Lower lobe of right lung (tissue), 2 donors: ENCODE measurements at regions not wholly inside any gene's neighbourhood (a gene's known extent, or its start where the extent isn't known, plus 50 kb on each side); places are given as distances from the start of the nearest gene placed in this dataset.
"Not testable (repeated sequence)": the region's sequence is repeated elsewhere in the genome, so short reads cannot be mapped to it uniquely, and the experiment has no call there.

Experiments used
- ATAC-seq, 2 donors: fragments of 200-7000 bp; cut with Tn5 transposase; one replicate each; pipeline ENCODE4 v1.9.1; 2020 to 2022; ENCODE audit warnings: mild to moderate bottlenecking in 2 of 2, moderate library complexity in 2 of 2
- DNase-seq: peaks from one replicate; pipeline ENCODE4 v3.0.0-alpha.2; 2020
- H3K27ac ChIP-seq: fragments of 200-600 bp; one replicate; pipeline ENCODE4 v1.8.0; 2022
- H3K27me3 ChIP-seq: fragments of 200-600 bp; one replicate; pipeline ENCODE4 v1.8.0; 2022; ENCODE audit warnings: low read depth
- H3K36me3 ChIP-seq: fragments of 200-600 bp; one replicate; pipeline ENCODE4 v1.8.0; 2022; ENCODE audit warnings: mild to moderate bottlenecking
- H3K4me1 ChIP-seq: fragments of 200-600 bp; one replicate; pipeline ENCODE4 v1.8.0; 2022
- H3K4me3 ChIP-seq: fragments of 200-600 bp; one replicate; pipeline ENCODE4 v1.8.0; 2022; ENCODE audit warnings: mild to moderate bottlenecking
- H3K9me3 ChIP-seq: fragments of 200-600 bp; one replicate; pipeline ENCODE4 v1.8.0; 2022
- CTCF ChIP-seq: fragments of 200-600 bp; IDR thresholded peaks from one replicate; pipeline ENCODE4 v1.8.0; 2022; ENCODE audit warnings: antibody characterized with exemption, mild to moderate bottlenecking
- intact Hi-C: fragments of 100-400 bp; cut with DNase I; formaldehyde crosslinking; loops from one replicate; pipeline ENCODE4 v1.11.0; 2022
- donor health status: DM: no; HTN: yes; CAD: no; lungs with severe emphysema.

GRCh38 chr5:4584982-4585381, 555.1 kb upstream of the ADAMTS16 start:
- Histone ChIP-seq H3K9me3 (no peaks in the 10 kb centered on the region), H3K27ac (no peak overlapping the region), H3K27me3 (no peaks in the 10 kb centered on the region), H3K4me3 (no peak overlapping the region), H3K4me1 (no peaks in the 10 kb centered on the region), H3K36me3 (no peaks in the 10 kb centered on the region)
- TF ChIP-seq CTCF, result no peak
- DNase-seq (no peak), ATAC-seq (peak; percentile 54 to 71)
- intact Hi-C loops, result no loop called here

GRCh38 chr5:4613440-4613839, 526.7 kb upstream of the ADAMTS16 start:
- Histone ChIP-seq H3K4me3 (no peak overlapping the region), H3K9me3 (no peaks in the 10 kb centered on the region), H3K36me3 (no peaks in the 10 kb centered on the region), H3K27ac (no peak overlapping the region), H3K4me1 (no peaks in the 10 kb centered on the region), H3K27me3 (no peaks in the 10 kb centered on the region)
- ATAC-seq (no peak), DNase-seq (no peak)
- intact Hi-C loops, result no loop called here
- TF ChIP-seq CTCF, result no peak

- H3K27me3 ChIP-seq, result no peaks in the 10 kb centered on the region
- no peak overlapping the region for H3K4me3 ChIP-seq
- H3K36me3 ChIP-seq, result no peaks in the 10 kb centered on the region
- ATAC-seq (no peak), DNase-seq (no peak)
- H3K9me3 ChIP-seq, result no peaks in the 10 kb centered on the region
- H3K4me1 ChIP-seq, result no peaks in the 10 kb centered on the region
- TF ChIP-seq CTCF, result no peak
- intact Hi-C loops, result no loop called here
- H3K27ac ChIP-seq, result no peak overlapping the region
Observed at GRCh38 chr5:4614088-4614487, 526.0 kb upstream of the ADAMTS16 start.

GRCh38 chr5:4615369-4615768, 524.8 kb upstream of the ADAMTS16 start:
- DNase-seq, H3K4me1 ChIP-seq, H3K4me3 ChIP-seq, H3K27me3 ChIP-seq, H3K9me3 ChIP-seq, ATAC-seq, intact Hi-C loops, H3K27ac ChIP-seq, H3K36me3 ChIP-seq: not testable (repeated sequence)

GRCh38 chr5:4625206-4625896, 514.8 kb upstream of the ADAMTS16 start:
- no peak overlapping the region for H3K27ac ChIP-seq
- ATAC-seq, result no peak
- no peak for DNase-seq
- H3K27me3 ChIP-seq, result no peaks in the 10 kb centered on the region
- H3K4me3 ChIP-seq, result no peak overlapping the region
- H3K9me3 ChIP-seq, result no peaks in the 10 kb centered on the region
- no peak for TF ChIP-seq CTCF
- H3K4me1 ChIP-seq, result no peaks in the 10 kb centered on the region
- H3K36me3 ChIP-seq, result no peaks in the 10 kb centered on the region
- intact Hi-C loops, result no loop called here

GRCh38 chr5:4627131-4627530, 513.0 kb upstream of the ADAMTS16 start:
- Histone ChIP-seq H3K36me3 (no peaks in the 10 kb centered on the region), H3K27ac (no peak overlapping the region), H3K4me3 (no peak overlapping the region), H3K4me1 (no peaks in the 10 kb centered on the region), H3K9me3 (no peaks in the 10 kb centered on the region), H3K27me3 (no peaks in the 10 kb centered on the region)
- no peak for DNase-seq
- intact Hi-C loops, result no loop called here
- no peak for ATAC-seq
- TF ChIP-seq CTCF, result no peak
